SK-N-SH (cell line): ENCODE measurements at regions not wholly inside any gene's neighbourhood (a gene's known extent, or its start where the extent isn't known, plus 50 kb on each side); places are given as distances from the start of the nearest gene placed in this dataset.

ENCODE experiments used
- CTCF ChIA-PET: fragments of 300-600, 350-600 bp; formaldehyde crosslinking; extraction: SDS; loops from one replicate; lab custom pipeline; 2021; lab: Yijun Ruan, JAX
- POLR2A ChIA-PET: fragments of 350-600 bp; sonication (Branson Sonifier 250); formaldehyde crosslinking; extraction: SDS; loops from one replicate; lab custom pipeline; 2020; ENCODE audit warnings: antibody characterized with exemption, inconsistent platforms; lab: Yijun Ruan, JAX
- DNase-seq: peaks from one replicate; pipeline ENCODE4 v3.0.0; 2012
- H2AFZ ChIP-seq: fragments of 200-600 bp; sonication (generic); 2 replicates; pipeline ENCODE4 v1.8.1; 2016; ENCODE audit warnings: antibody characterized with exemption, mild to moderate bottlenecking, low read depth
- H3F3A ChIP-seq: fragments of 200-600 bp; sonication (generic); replicated peaks from 2 replicates; pipeline ENCODE3; 2016; ENCODE audit warnings: antibody characterized with exemption, mild to moderate bottlenecking; ENCODE audit not compliant: insufficient read depth
- H3K27ac ChIP-seq, 2 experiments: fragments of 200-500 bp in 1 of 2; fragments of 200-600 bp in 1 of 2; sonication (Bioruptor generic) in 1 of 2; sonication (generic), shearing (Covaris generic) in 1 of 2; 2 replicates each; pipeline versions ENCODE4 v1.5.1 to v1.6.1; 2014 to 2016; ENCODE audit warnings: low read depth in 2 of 2, inconsistent platforms in 1 of 2, low read length in 1 of 2, mild to moderate bottlenecking in 1 of 2, mixed read lengths in 1 of 2
- H3K27me3 ChIP-seq: fragments of 200-600 bp; sonication (generic), shearing (Covaris generic); 2 replicates; pipeline ENCODE4 v1.6.1; 2016; ENCODE audit warnings: mixed run types; ENCODE audit not compliant: insufficient read depth
- H3K36me3 ChIP-seq, 2 experiments: fragments of 200-500 bp in 1 of 2; fragments of 200-600 bp in 1 of 2; sonication (Bioruptor generic) in 1 of 2; sonication (generic) in 1 of 2; replicated peaks in 1 of 2; 2 replicates each; pipeline versions ENCODE3 to v1.5.1; 2014 to 2016; ENCODE audit warnings: low read length in 1 of 2, mild to moderate bottlenecking in 1 of 2; ENCODE audit not compliant: insufficient read depth in 2 of 2, control insufficient read depth in 1 of 2
- H3K4me1 ChIP-seq, 2 experiments: fragments of 200-500 bp in 1 of 2; fragments of 200-600 bp in 1 of 2; sonication (Bioruptor generic) in 1 of 2; sonication (generic), shearing (Covaris generic) in 1 of 2; 2 replicates each; pipeline versions ENCODE4 v1.5.1 to v1.6.1; 2014 to 2016; ENCODE audit warnings: low read depth in 1 of 2, low read length in 1 of 2, mixed run types in 1 of 2; ENCODE audit not compliant: insufficient read depth in 2 of 2, control insufficient read depth in 1 of 2
- H3K4me2 ChIP-seq: fragments of 200-600 bp; sonication (generic), shearing (Covaris generic); 2 replicates; pipeline ENCODE4 v1.6.1; 2017; ENCODE audit warnings: mixed run types
- H3K4me3 ChIP-seq, 2 experiments: fragments of 200-500 bp in 1 of 2; fragments of 200-600 bp in 1 of 2; sonication (Bioruptor generic) in 1 of 2; sonication (generic), shearing (Covaris generic) in 1 of 2; 2 replicates each; pipeline versions ENCODE4 v1.5.1 to v1.8.1; 2014 to 2016; ENCODE audit warnings: low read depth in 2 of 2, inconsistent platforms in 1 of 2, low read length in 1 of 2, mild to moderate bottlenecking in 1 of 2, mixed read lengths in 1 of 2, moderate library complexity in 1 of 2
- H3K79me2 ChIP-seq: fragments of 200-600 bp; sonication (generic); 2 replicates; pipeline ENCODE4 v1.8.1; 2017; ENCODE audit warnings: mild to moderate bottlenecking; ENCODE audit not compliant: insufficient read depth
- H3K9ac ChIP-seq: fragments of 200-600 bp; sonication (generic); 2 replicates; pipeline ENCODE4 v1.6.1; 2017; ENCODE audit warnings: mixed run types
- H3K9me2 ChIP-seq: fragments of 200-600 bp; sonication (generic); 2 replicates; pipeline ENCODE4 v1.6.1; 2017; ENCODE audit warnings: mixed run types
- H3K9me3 ChIP-seq: fragments of 200-600 bp; sonication (generic); 2 replicates; pipeline ENCODE4 v1.6.1; 2017; ENCODE audit warnings: mixed run types, mild to moderate bottlenecking, moderate library complexity
- H4K20me1 ChIP-seq: fragments of 200-600 bp; sonication (generic); 2 replicates; pipeline ENCODE4 v1.6.1; 2017; ENCODE audit warnings: mild to moderate bottlenecking, mixed run types; ENCODE audit not compliant: insufficient read depth
- CHD2 ChIP-seq: fragments of 150-350 bp; IDR thresholded peaks from 2 replicates; pipeline ENCODE4 v1.6.1; 2018; ENCODE audit warnings: low read length; ENCODE audit not compliant: partially characterized antibody
- EP300 ChIP-seq, 2 experiments: IDR thresholded peaks; 2 replicates each; pipeline versions ENCODE4 v1.4.0 to v1.6.1; 2012; ENCODE audit warnings: borderline replicate concordance in 1 of 2, low read depth in 1 of 2, low read length in 1 of 2
- EZH2phosphoT487 ChIP-seq: fragments of 200-600 bp; sonication (generic); IDR thresholded peaks from 2 replicates; pipeline ENCODE4 v1.6.1; 2017; ENCODE audit warnings: low read depth, mixed run types, mild to moderate bottlenecking, antibody characterized with exemption, moderate library complexity, borderline replicate concordance
- FOSL2 ChIP-seq: IDR thresholded peaks from 2 replicates; pipeline ENCODE4 v1.4.0; 2012; ENCODE audit warnings: low read depth, mild to moderate bottlenecking, moderate library complexity, borderline replicate concordance
- FOXJ3 ChIP-seq: sonication (generic); formaldehyde crosslinking; IDR thresholded peaks from 2 replicates; pipeline ENCODE4 v1.5.1; 2020; ENCODE audit warnings: mild to moderate bottlenecking, missing genetic modification reagents
- GABPA ChIP-seq: IDR thresholded peaks from 2 replicates; pipeline ENCODE4 v1.4.0; 2012; ENCODE audit warnings: low read depth, mild to moderate bottlenecking
- GATA2 ChIP-seq: sonication (generic); formaldehyde crosslinking; IDR thresholded peaks from 2 replicates; pipeline ENCODE4 v1.5.0; 2020; ENCODE audit warnings: mild to moderate bottlenecking, missing genetic modification reagents
- JUND ChIP-seq: IDR thresholded peaks from 2 replicates; pipeline ENCODE4 v1.4.0; 2012
- MEF2A ChIP-seq: IDR thresholded peaks from 2 replicates; pipeline ENCODE4 v1.4.0; 2012; ENCODE audit warnings: low read depth, borderline replicate concordance
- MXI1 ChIP-seq: IDR thresholded peaks from 2 replicates; pipeline ENCODE4 v1.6.1; 2012; ENCODE audit warnings: mild to moderate bottlenecking, low read depth, low read length, improper control_type of control experiment
- NFIC ChIP-seq: IDR thresholded peaks from 2 replicates; pipeline ENCODE4 v1.4.0; 2012; ENCODE audit warnings: borderline replicate concordance
- NRF1 ChIP-seq: IDR thresholded peaks from 2 replicates; pipeline ENCODE4 v1.6.1; 2012; ENCODE audit warnings: low read depth, mild to moderate bottlenecking, low read length
- POLR2AphosphoS5 ChIP-seq: IDR thresholded peaks from 2 replicates; pipeline ENCODE4 v1.6.1; 2012; ENCODE audit warnings: low read depth, low read length
- RAD21 ChIP-seq: IDR thresholded peaks from 2 replicates; pipeline ENCODE4 v1.6.1; 2012; ENCODE audit warnings: mild to moderate bottlenecking, low read length
- RCOR1 ChIP-seq: fragments of 150-350 bp; IDR thresholded peaks from 2 replicates; pipeline ENCODE4 v1.6.1; 2017; ENCODE audit warnings: antibody characterized with exemption, low read length
- RFX5 ChIP-seq: IDR thresholded peaks from 2 replicates; pipeline ENCODE4 v1.6.1; 2012; ENCODE audit warnings: mild to moderate bottlenecking, improper control_type of control experiment, low read length
- SIN3A ChIP-seq: IDR thresholded peaks from 2 replicates; pipeline ENCODE4 v1.6.1; 2012; ENCODE audit warnings: low read depth, mild to moderate bottlenecking, low read length, moderate library complexity, borderline replicate concordance
- TCF12 ChIP-seq: IDR thresholded peaks from 2 replicates; pipeline ENCODE4 v1.4.0; 2012
- whole genome bisulfite sequencing: methylation state at CpG from one replicate; pipeline ENCODE4 v1.1.6; 2017; ENCODE audit warnings: low lambda C conversion rate; 5-methylcytosine and 5-hydroxymethylcytosine counted together
- TF ChIP-seq, protein P1 (sequence below): IDR thresholded peaks from 2 replicates; pipeline ENCODE4; 2012
- TF ChIP-seq, protein P2 (sequence below): fragments of 150-350 bp; IDR thresholded peaks from 2 replicates; pipeline ENCODE4 v1.6.1; 2017; ENCODE audit warnings: antibody characterized with exemption, low read length, low read depth, borderline replicate concordance
- TF ChIP-seq, protein P3 (sequence below): IDR thresholded peaks from 2 replicates; pipeline ENCODE4 v1.6.1; 2012; ENCODE audit warnings: mild to moderate bottlenecking, low read depth, low read length, moderate library complexity
- TF ChIP-seq, protein P4 (sequence below): IDR thresholded peaks from 2 replicates; pipeline ENCODE4 v1.4.0; 2012; ENCODE audit warnings: low read depth

DNA sequence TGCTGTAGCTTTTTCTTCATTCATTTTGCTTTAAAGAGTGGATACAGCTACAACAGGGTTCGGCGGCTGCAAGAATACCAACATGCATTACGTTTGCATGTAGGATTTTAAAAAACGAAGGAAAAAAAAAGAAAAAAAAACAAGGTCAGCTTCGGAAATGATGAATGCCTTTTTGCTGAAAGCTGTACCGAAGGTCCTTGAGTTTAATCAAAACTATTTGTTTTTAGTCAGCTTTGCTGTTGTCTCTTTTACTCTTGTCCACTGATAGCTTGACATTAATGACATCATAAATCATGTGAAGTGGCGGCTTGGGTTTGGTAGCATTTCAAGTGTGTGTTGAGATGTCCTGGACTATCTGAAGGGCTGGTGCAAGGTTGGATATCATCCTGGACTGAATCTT lies 779.1 kb downstream of the NR2F1-AS1 start:
- no peak for DNase-seq
- no peaks in the 10 kb centered on the region for H3F3A ChIP-seq
- no peaks in the 10 kb centered on the region for H3K27me3 ChIP-seq
- ChIA-PET CTCF (no interaction called here), POLR2A (interaction anchor here (0.6 kb wide), 1 partner anchor 1890 kb away, joined by 5 read pairs; no protein-coding TSS in a partner anchor)
- TF ChIP-seq GABPA, result no peak
- no peak for TF ChIP-seq RFX5
- no peak for TF ChIP-seq SIN3A
- TF ChIP-seq GATA2 (CRISPR knock-in tag), result no peak
- TF ChIP-seq RCOR1, result no peak
- no peak for TF ChIP-seq JUND
- TF ChIP-seq TCF12, result no peak
- TF ChIP-seq FOXJ3 (CRISPR knock-in tag), result no peak
- no peak for TF ChIP-seq NFIC
- no peak for TF ChIP-seq FOSL2
- TF ChIP-seq MEF2A, result no peak
- TF ChIP-seq, protein P1, sequence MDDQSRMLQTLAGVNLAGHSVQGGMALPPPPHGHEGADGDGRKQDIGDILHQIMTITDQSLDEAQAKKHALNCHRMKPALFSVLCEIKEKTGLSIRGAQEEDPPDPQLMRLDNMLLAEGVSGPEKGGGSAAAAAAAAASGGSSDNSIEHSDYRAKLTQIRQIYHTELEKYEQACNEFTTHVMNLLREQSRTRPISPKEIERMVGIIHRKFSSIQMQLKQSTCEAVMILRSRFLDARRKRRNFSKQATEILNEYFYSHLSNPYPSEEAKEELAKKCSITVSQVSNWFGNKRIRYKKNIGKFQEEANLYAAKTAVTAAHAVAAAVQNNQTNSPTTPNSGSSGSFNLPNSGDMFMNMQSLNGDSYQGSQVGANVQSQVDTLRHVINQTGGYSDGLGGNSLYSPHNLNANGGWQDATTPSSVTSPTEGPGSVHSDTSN, result no peak
- TF ChIP-seq RAD21, result no peak
- no peak for TF ChIP-seq CHD2
- no peak for TF ChIP-seq EP300 (IDR thresholded peaks at IDR 0.05; ENCODE audit: borderline replicate concordance in 1 of 2, low read depth in 1 of 2, low read length in 1 of 2)
- no peak for TF ChIP-seq EZH2phosphoT487
- TF ChIP-seq NRF1, result no peak
- no peak overlapping the region for H3K27ac ChIP-seq
- no peak overlapping the region for H2AFZ ChIP-seq
- H3K9ac ChIP-seq, result no peak overlapping the region
- 89% methylated on average over 7 of the region's 7 CpGs for WGBS
- no peak overlapping the region for H3K4me3 ChIP-seq
- peaks cover 4 to 6% of the 10 kb centered on the region in 2 experiments; a peak in 1 of 4 replicates for H3K4me1 ChIP-seq
- no peaks in the 10 kb centered on the region for H3K9me2 ChIP-seq
- H3K36me3 ChIP-seq, result no peaks in the 10 kb centered on the region
- H3K9me3 ChIP-seq, result no peaks in the 10 kb centered on the region
- no peak overlapping the region for H3K4me2 ChIP-seq
- no peaks in the 10 kb centered on the region for H3K79me2 ChIP-seq
- H4K20me1 ChIP-seq, result no peaks in the 10 kb centered on the region

GRCh38 chr5:92800365-92800764 lies 780.7 kb downstream of the NR2F1-AS1 start:
- Histone ChIP-seq H3K79me2 (no peaks in the 10 kb centered on the region), H3K27me3 (no peaks in the 10 kb centered on the region), H3K27ac (no peak overlapping the region), H3K4me1 (peaks cover 4 to 6% of the 10 kb centered on the region in 2 experiments; a peak in 1 of 4 replicates), H2AFZ (no peak overlapping the region), H3K9me3 (no peaks in the 10 kb centered on the region), H3K9ac (no peak overlapping the region), H4K20me1 (no peaks in the 10 kb centered on the region), H3K4me3 (no peak overlapping the region), H3F3A (no peaks in the 10 kb centered on the region), H3K36me3 (no peaks in the 10 kb centered on the region), H3K4me2 (no peak overlapping the region), H3K9me2 (no peaks in the 10 kb centered on the region)
- CTCF ChIA-PET, result interaction anchor here (1.2 kb wide), 1 partner anchor 28 kb away, joined by 3 read pairs; no protein-coding TSS in a partner anchor
- TF ChIP-seq GATA2 (CRISPR knock-in tag), result no peak
- no peak for TF ChIP-seq MEF2A
- no peak for TF ChIP-seq CHD2
- no peak for TF ChIP-seq POLR2AphosphoS5
- TF ChIP-seq MXI1, result no peak
- TF ChIP-seq NFIC, result peak; percentile 26; the same call in 1 of the 2 replicates
- TF ChIP-seq, protein P2, sequence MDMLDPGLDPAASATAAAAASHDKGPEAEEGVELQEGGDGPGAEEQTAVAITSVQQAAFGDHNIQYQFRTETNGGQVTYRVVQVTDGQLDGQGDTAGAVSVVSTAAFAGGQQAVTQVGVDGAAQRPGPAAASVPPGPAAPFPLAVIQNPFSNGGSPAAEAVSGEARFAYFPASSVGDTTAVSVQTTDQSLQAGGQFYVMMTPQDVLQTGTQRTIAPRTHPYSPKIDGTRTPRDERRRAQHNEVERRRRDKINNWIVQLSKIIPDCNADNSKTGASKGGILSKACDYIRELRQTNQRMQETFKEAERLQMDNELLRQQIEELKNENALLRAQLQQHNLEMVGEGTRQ, result no peak
- TF ChIP-seq, protein P3, sequence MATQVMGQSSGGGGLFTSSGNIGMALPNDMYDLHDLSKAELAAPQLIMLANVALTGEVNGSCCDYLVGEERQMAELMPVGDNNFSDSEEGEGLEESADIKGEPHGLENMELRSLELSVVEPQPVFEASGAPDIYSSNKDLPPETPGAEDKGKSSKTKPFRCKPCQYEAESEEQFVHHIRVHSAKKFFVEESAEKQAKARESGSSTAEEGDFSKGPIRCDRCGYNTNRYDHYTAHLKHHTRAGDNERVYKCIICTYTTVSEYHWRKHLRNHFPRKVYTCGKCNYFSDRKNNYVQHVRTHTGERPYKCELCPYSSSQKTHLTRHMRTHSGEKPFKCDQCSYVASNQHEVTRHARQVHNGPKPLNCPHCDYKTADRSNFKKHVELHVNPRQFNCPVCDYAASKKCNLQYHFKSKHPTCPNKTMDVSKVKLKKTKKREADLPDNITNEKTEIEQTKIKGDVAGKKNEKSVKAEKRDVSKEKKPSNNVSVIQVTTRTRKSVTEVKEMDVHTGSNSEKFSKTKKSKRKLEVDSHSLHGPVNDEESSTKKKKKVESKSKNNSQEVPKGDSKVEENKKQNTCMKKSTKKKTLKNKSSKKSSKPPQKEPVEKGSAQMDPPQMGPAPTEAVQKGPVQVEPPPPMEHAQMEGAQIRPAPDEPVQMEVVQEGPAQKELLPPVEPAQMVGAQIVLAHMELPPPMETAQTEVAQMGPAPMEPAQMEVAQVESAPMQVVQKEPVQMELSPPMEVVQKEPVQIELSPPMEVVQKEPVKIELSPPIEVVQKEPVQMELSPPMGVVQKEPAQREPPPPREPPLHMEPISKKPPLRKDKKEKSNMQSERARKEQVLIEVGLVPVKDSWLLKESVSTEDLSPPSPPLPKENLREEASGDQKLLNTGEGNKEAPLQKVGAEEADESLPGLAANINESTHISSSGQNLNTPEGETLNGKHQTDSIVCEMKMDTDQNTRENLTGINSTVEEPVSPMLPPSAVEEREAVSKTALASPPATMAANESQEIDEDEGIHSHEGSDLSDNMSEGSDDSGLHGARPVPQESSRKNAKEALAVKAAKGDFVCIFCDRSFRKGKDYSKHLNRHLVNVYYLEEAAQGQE, result no peak
- TF ChIP-seq, protein P4, sequence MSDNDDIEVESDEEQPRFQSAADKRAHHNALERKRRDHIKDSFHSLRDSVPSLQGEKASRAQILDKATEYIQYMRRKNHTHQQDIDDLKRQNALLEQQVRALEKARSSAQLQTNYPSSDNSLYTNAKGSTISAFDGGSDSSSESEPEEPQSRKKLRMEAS, result no peak
- no peak for TF ChIP-seq JUND
- TF ChIP-seq, protein P1, result peak; percentile 12; the same call in 1 of the 2 replicates
- no peak for TF ChIP-seq RAD21
- no peak for TF ChIP-seq NRF1
- POLR2A ChIA-PET, result no interaction called here
- DNase-seq, result peak; percentile 1
